ENCODE measurements at regions not wholly inside any gene's neighbourhood (a gene's known extent, or its start where the extent isn't known, plus 50 kb on each side); places are given as distances from the start of the nearest gene placed in this dataset.
"Not testable (repeated sequence)": the region's sequence is repeated elsewhere in the genome, so short reads cannot be mapped to it uniquely, and the experiment has no call there.

DNA sequence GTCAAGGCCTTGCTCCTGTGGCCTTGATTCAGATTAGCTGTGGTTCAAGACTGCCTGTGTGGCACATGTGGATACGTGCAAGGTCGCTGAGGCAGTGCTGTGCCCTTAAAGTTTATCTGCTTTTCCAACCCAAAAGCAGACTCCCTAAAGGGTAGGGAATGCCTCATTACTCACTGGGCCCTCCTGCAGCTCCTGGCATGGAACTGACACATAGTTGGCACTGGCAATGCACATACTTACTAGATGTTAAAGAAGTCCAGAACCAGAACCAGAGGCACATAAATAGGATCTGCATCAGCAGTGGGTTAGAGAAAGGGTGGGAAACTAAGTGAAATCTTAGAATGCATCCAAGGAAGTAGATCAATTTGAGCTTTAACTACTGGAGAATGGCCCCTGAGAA is 90.6 kb upstream of the MLN start:
- DNase-seq (ENCODE audit: low spot score): no peak

DNA sequence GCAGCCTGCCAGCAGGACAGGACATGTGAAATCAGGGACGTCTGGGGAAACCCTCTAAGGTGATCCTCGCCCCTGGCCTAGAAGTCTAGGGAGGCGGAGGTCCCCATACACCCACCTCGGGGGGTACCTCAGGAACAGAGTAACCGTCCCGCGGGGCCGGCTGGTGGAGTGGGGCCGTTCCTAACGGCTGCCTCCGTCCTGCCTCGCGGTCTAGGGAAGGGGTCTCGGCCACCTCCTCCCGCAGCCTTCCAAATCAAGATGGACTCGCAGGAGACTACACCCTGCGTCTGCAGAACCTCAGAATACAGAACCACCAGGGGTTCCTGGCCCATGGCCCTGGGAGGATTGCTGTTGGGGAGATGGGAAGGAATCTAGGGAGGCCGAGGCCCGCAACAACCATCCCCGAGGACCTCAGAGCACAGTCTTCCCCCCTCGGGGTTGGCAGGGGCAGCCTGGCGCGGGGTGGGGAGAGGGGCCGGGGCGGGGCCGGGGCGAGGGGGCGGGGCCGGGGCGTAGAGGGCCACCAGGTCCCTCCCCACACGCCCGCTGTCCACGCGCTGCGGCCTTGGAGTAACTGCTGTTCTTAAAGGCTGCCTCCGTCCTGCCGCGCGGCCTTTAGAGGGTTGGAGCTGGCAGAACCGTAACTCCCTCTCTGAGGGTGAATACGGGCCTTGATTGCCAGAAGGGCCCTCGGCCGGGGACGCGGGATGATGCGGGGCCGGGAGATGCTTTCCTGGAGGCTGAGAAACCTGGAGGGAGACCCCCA is 89.0 kb upstream of the MLN start:
- DNase-seq (ENCODE audit: low spot score): no peak

DNA sequence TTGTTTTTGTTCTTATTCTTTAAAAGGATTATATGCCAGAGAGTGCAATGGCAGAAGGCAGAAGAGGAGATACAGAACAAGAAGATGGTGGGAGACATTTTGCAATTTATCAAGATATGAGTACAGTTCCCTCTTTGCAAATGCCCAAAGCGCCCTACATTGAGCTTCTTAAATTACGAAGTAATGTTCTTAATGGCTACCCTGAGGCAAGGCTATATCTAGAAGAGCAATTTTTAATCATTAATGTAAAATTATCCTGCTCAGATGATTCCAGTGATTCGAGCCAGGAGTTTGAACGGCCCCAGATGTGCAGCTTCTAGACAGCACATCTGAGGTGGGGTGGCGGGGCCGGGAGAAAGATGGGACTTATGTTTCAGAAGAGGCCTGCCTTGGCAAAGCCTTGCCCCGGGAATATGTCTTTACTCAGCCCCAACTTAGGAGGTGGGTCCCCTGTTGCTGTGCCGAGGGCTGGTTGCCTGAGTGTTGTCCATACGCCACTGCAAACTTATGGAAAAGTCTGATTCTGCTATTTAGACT is 84.9 kb upstream of the MLN start:
- DNase-seq (ENCODE audit: low spot score): no peak

DNA sequence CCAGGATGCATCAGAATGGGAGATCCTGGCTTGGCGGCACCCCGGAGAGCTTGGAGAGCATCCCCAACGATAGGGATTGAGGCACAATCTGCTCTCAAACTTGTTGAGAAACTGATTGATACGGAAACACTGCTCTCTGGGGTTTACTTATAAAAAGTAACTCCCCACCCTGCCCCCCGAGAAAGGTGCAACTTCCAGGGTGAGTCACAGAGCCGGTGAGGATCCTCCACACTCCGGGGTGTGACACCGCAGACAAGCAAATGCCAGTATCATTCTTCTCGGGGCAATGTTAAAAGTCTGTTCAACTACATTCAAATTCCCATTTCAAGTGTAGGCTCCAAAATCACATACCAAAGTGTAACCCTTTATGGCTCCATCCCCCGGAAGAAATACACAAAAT is 84.4 kb upstream of the MLN start:
- DNase-seq (ENCODE audit: low spot score): no peak

DNA sequence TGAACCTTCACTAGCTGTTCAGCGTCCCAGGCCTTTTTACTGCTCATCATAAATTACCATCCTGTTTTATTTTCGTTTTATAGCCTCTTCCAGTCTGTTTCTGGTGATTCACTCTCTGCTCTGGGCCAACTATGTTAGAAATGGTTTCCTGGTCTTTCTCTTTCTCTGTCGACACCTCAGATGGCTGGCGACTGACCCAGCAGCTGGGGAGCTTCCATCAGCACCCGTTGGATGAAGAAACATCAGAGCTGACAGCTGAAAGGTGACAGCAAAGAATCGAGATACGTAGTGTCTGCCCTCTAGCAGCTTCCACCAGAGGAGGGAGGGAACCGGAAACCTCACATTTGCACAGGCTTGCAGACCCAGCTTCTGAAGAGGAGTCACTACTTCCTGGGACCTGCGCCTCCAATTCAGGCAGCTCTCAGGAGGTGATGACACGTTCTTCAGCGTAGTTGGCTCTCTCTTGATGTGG is 82.9 kb upstream of the MLN start:
- no peak for DNase-seq (ENCODE audit: low spot score)

DNA sequence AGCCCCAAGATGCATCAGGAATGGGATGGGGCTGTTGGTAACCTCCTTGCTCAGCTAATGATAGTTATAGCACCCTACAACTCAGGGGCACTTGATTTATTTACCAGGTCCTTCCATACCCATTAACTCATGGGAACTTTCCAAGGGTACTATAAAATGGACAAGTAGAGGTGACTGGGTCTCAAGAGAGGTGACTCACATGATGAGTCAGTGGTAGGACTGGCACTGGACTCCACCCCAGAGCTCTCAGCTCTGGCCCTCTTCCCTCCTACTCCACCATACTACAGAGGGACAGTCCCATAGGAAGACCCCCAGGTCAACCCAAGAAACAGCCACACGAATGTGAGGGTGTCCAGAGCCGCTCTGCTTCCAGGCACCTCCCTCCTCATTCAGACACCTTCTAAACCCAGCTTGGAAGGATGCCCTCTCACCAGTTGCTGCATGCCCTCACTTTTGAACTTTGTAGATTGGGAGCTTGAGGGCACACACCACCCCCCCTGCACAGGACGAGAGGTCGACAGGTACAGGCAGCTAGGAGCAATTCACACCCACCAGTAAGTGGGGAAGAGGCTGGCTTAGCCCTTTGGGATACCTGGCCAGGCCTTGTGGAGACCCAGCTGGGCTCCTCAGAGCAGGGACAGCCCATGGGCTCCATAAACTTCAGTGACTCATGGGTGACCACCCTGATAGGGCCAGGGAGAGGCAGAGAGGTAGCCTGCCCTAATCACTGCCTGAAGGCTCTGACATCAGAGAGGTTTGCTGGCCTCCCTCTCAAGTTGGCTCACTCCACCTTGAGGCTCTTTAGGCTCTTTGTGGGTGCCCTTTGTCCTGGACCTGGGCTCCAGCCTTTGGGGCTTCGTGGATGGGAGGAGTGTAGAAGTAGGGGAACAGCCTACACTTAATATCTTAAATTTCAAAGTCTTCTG is 81.6 kb upstream of the MLN start:
- no peak for DNase-seq (ENCODE audit: low spot score)

DNA sequence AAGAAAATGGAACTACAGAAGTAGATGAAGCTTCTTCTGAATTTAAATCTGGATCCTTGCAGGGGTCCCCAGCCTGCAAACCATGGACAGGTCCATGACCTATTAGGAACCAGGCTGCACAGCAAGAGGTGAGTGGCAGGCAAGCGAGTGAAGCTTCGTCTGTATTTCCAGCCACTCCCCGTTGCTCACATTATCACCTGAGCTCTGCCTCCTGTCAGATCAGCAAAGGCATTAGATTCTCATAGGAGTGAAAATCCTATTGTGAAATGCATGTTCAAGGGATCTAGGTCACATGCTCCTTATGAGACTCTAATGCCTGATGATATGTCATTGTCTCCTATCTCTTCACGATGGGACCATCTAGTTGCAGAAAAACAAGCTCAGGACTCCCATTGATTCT is 79.8 kb upstream of the MLN start:
- DNase-seq (ENCODE audit: low spot score): not testable (repeated sequence)

DNA sequence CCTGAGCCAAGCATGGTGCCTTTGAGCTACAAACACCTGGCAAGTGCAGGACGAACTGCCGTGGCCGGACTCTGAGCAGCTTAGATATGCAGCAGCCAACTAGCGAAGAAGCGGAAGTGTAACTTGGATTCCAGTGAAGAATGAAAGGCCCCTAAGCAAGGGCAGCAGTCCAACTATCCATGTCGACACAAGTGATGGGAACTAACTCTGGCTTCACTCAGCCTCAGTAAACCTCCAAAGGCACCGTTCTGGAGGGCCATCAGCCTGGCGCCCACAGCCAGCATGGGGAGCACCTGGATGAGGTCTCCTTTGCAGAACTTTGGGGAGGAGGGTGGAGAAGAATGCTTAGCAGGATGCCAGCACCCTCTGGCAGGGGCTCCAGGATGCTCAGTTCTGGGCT is 78.4 kb upstream of the MLN start:
- no peak for DNase-seq (ENCODE audit: low spot score)

DNA sequence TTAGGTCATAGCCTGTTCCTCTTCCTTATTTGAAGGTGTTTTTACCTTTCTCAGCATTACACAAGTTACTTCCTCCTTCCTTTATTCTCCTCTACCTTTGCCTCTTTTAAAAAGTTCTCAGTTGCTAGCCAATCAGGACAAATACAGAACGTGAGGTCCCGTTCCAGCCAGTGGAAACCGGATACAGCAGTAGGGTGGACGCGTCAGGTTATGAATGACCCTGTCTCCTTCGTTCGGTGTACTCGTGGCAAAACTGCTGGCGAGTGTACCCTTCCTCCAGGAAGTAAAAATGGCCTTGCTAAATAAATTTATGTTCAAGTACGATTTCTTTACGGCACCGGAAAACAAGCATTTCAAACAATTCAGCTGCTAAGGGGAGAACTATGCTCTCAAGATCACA is 77.0 kb upstream of the MLN start:
- DNase-seq (ENCODE audit: low spot score): no peak

DNA sequence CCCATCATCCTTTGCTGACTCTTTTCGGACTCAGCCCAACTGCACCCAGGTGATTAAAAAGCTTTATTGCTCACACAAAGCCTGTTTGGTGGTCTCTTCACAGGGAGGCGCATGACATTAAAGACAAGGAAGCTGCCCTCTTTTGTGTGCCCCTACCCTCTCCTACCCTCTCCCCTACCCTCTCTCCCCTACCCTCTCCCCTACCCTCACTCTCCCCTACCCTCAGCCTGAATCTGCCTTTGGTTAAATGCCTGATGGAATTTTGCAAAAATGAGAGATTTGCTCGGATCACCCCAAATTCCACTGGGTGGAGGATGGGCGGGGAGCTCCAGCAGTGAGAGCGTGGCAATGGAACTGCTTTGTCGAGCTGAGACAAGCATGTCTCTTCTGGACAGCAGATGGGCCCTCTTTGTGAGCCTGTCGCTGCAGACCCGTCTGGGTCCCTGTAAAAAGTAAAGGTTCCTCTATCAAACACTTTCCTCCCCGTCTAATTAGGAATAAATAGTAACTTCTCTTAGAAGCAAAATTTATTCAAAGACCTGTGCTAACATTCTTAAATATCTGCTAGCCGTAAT is 76.4 kb upstream of the MLN start:
- no peak for DNase-seq (ENCODE audit: low spot score)

DNA sequence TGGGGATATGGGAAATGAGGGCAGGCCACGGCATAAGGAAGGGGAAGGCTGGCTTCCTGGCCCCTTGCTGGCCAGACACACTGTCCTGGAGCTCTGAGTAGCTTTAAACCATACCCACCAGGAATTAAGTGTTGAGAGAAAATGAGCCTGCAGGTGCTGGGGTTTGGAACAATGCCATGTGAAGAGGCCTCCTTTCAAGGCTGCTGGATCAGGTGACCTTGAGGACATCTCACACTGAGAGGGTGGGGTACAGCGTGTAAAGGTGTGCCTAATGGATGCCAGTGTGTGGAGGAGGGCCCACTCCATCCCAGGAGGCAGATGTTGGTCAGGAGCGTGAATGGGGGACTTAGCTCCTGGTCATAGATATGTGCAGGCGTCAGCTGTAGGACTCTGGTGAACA is 74.8 kb upstream of the MLN start:
- DNase-seq (ENCODE audit: low spot score): no peak

DNA sequence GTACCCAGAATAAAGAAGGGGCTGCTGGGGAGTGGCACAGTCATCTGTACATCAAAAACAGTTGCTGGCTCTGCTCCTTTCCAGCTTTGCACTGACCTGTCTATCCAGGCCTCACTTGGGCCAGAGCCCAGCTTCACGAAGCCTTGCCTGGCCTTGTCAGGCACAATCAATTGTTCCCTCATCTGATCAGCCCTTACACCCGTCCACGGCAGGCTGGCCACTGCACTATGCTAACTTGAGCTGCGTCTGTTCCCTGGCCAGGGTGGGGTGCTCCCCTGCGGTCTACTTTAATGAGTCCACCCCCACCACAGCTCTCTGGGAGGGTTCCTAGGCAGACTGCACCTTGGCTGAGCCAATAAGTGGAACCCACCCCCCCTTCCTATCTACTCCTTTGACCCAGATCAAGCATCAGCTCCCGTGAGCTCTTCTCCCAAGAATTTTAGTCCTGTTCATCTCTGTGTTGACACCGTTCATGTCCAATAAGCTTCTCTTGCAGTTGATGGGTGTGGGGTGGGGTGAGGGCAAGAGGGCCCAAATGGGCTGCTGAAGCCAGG is 74.3 kb upstream of the MLN start:
- DNase-seq (ENCODE audit: low spot score): no peak

DNA sequence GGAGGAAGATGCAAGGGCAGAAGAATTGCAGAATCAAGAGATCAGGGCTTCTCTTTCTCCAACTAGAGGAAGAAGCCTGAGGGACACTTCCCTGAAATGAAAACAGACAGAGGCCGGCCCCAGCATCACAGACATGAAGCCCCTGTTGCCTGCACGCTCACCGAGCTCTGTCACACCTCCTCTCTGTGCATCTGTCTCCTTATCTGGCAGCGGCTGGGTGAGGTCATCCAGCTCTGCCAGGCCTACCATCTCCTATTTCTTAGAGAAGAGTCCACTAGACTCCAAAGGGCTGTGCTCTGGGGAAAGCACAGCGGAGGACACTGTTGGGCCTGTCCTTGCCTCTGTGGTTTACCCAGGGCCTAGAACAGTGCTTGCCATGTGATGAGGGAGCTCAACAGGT is 71.9 kb upstream of the MLN start:
- DNase-seq (ENCODE audit: low spot score): no peak

DNA sequence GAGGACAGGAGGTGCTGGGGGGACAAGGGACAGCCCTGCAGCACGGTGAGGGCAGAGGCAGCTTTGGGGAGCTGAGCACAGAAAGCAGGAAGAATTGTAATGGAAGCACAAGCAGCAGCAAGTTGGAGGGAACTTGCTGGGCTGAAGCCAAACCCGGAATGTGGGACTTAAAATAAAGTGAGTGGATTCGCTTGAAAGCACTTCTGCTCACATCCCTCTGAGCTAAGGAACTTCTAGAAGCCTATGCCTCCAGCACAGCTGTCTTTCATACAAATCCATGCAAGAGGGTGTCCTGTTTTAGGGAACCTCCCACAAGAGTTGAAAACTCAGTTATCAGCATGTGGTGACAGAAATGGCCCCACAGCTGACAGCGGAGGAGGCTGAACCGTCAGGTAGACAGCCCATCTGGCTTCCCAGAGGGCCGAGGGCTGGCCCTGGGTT is 71.4 kb upstream of the MLN start:
- no peak for DNase-seq (ENCODE audit: low spot score)

DNA sequence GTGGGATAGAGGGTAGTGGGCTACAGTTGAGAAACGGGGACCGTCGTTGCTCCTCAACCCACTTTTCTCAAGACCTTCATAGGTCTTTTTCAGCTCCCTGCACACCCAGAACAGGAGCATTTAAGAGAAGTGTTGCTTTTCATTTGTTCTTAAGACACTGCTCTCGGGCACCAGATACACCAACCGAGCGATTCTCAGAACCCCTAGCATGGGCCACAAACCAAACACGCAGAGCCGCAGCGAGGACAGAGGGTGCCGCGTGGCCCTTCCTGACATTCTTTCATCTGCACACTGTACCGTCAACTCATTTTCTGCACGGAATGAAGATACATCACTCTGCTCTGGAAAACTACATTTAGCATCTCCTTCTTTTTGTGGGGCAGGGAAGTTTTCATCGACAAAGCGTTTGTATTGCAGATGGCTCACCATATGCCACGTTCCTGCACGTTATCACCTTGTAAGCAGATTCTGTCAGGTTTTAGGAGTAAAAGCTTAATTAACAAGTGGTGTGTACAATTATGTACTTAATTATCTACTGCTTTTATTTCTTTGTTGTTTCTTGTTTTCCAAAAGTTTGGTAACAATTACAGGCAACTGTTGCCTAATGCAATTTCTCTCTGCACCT is 70.4 kb upstream of the MLN start:
- DNase-seq (ENCODE audit: low spot score): no peak

DNA sequence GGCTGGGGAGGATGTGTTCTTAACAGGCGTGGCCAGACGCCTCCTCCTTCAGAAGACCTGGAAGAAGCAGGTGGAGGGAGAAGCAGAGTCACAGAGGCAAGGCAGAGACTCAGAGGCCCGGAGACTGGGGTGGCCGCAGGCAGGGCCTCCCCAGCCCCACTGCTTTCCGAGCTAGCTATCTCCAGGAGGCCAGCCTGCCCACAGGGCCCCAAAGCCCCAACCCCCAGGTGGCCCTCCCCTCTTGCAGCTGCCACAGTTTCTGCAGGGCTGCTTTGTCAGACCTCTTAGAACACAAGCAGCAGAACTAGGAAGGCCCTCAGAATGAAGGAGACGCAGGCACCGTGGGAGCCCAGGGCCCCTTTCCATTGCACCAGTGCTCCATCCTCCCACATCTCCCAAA is 69.0 kb upstream of the MLN start:
- no peak for DNase-seq (ENCODE audit: low spot score)

DNA sequence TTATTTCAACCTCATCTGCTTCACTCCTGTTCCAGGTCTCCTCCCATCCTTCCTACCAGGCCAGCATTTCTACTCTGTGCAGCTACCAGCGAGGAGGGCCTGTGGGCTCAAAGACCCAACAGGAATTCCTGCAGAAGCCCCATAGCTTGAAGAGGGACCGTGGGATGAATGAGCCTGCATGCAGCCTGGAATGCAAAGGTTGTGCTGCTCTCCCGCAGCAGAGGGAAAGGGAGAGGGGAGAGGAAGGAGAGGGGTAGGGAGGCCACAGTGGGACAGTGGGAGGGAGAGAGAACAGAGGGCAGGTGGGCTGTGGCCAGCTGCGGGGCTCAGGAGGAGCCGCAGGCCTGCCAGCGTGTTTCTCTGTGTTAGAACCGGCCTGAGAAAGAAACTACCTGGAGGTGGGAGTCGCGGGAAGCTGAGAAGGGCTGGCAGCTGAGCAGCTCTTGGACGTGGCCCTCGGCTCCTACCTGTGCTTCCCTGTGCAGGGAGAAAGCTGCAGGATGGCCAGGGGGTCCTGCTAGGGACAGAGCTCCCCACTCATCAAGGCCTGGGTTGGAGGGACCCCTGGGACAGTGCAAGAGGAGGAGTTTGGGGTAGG is 66.1 kb upstream of the MLN start:
- no peak for DNase-seq (ENCODE audit: low spot score)

DNA sequence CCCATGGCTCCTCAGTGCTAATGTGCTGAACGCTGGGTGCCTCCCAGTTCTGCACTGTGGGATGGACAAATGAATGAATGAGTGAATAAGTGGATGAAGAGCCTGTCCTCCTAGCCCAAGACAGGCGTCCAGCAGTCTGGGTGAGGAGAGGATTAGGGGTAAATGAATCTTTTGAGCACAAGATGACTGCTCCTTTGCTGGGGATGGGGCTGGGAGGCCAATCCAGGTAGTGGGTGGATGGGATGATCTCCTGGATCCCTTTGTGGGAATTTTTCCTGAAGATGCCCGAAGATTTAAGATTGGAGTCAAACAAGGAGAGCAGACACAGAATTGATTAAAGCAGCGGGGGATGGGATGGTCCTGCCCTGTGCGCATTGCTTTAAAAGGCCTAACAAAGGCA is 65.3 kb upstream of the MLN start:
- DNase-seq (ENCODE audit: low spot score): no peak

DNA sequence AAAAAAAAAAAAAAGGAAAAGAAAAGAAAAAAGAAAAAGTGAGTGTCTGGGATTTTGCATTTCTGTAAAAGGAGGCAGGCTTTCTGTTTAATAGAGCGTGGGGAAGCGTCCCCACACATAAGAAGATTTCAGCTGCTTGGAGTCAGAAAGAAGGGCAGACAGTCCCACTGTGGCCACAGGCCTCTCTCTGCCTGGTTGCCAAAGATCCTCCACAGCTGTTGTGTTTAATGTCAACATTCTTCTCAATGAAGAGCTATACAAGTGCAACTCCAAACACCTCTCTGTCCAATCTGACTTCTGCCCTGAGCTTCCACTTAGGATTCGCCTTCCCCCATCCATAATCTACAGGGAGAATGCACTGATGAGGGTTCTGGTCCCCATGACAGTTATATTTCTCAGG is 64.3 kb upstream of the MLN start:
- DNase-seq (ENCODE audit: low spot score): no peak

DNA sequence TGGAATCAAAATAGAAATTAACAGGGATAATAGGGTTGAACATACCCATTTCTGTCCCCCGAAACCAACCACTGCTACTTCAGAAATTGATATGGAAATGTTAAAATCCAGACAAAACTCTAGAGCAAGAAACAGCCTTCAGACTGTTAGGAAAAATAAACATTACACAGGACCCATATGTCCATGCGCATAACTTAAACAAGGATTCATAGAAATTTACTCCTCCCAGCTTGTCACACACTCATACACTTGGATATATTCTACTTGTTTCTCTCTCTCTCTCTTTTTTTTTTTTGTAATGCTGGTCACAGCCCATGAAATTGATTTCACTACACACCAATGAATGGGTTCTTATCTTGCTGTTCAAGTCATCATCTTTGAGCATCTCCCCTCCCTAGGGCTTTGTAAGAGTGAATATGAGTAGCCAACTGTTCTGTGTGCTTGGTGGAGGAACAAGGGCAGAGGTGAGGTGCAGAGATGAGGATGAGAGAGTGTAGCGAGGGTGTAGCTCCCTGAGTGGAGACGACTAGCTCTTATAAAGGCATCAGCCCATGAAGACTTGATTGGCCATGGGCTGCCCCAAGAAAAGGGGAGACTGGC is 61.8 kb upstream of the MLN start:
- DNase-seq (ENCODE audit: low spot score): no peak
